ENCODE measurements at regions not wholly inside any gene's neighbourhood (a gene's known extent, or its start where the extent isn't known, plus 50 kb on each side); places are given as distances from the start of the nearest gene placed in this dataset.

DNA sequence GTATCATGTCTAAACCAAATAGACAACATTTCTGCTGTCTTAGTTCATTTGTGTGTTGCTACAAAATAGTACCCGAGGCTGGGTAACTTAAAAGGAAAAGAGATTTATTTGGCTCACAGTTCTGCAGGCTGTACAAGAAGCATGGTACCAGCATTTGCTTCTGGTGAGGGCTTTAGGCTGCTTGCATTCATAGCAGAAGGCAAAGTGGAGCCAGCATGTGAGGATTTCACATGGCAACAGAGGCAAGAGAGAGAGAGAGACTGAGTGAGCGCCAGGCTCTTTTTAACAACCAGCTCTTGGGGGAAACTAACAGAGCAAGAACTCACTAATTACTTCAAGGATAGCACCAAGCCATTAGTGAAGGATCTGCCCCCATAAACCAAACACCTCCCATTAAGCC lies 271.4 kb upstream of the SRRM4 start:
- no peak for DNase-seq

DNA sequence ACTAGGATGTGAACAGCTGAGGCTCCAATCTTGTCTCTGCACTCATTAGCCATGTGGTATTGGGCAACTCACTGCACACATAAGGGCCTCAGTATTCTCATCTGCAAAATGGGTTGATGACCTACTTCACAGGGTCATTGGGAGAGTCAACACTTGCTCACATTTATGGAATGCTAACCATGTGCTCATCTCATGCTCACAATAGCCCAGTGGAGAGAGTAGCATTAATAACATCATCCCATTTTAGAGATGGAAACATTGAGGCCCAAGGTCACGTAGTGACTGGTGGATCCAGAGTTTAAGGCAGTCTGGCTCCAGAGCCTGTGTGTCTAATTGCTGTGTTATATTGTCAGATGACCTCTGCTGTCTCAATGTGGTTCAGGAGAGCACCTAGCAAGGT lies 270.2 kb upstream of the SRRM4 start:
- no peak for DNase-seq

DNA sequence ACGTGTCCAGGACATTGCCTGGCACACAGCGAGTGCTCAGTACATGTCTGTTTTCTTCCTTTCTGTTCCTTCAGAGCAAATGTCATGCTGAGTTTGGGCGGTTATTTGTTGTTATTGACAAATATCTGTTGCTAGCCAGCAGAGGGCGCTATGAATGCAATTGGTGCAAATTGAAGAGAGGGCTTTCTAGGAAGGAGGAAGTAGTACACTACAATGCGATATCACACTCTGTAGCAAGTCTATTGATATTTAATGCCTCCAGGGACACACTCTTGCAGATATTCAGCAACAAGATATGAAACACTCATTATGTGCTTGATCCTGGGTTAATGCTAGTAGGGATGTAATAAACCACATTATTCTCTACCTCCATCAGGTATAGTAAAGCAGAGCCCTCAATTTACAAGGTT lies 267.3 kb upstream of the SRRM4 start:
- DNase-seq: no peak

DNA sequence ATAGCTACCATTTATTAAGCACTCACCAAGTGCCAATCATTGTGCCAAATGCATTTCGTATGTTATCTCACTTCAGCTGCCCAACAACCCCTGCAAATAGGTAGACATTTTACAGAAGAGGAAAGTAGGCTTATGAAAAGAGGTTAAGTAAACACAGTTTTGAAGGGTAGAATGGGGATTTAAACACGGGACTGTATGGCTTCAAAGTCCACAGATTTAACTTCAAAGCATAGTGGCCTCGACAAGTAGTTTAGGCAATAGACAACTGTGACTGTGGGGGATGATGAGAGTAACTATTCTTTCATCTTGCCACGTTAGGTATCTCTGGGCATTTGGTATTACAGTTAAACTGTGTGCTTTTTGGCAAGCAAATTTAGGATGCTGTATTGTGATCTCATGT lies 266.8 kb upstream of the SRRM4 start:
- DNase-seq: no peak

DNA sequence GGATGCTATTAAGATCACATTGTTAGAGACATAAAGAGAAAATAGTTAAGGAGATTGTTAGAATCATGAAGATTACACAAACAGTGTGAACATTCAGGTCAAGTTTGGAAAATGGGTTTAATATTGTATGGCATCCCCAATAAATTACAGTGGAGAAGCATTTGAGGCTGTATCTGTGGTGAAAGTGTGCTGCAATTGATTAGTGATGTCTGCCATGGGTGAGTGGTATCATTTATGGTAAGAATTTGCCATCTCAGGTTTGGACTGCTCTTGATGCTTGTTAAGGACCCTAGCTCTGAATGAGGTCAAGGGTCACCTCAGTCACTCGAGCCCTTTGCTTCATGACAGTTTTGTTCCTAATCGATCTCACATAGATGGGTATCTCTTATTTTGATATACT lies 265.7 kb upstream of the SRRM4 start:
- no peak for DNase-seq

DNA sequence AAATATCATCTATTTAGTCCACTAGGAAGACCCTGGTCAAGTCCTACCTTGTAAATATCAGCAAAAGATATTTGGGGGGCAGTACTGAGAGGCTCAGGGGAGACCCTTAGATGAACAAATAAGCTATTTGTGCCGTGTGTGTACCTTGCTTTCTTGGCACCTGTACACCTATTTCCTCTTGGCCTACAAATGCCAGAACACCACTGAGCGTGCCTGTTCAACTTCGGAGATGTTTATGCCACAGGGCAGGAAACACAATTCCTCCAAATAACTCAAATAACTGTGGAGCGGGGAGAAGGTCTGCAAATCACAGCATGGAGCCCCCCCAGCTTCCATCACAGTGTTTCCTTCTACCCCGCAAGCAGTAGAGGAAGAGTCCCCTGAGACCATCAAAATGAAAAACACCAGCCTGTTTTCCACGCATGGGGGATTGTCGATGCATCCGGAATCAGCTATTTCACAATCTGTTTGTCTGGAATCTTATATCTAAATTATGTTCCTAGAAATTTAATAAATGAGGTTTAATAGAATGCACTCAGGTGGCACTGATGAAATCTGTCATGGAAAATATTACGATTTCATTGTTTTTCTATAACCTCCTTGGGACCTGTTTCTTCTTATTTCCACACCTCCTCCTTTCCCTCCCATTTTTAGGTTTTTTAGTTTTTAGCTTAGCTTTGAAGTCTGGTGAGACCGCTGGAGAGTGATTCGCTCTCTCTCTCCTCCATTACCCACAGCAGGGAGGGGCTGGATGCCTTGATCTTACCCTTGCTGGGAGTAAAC lies 254.0 kb upstream of the SRRM4 start:
- DNase-seq: no peak

DNA sequence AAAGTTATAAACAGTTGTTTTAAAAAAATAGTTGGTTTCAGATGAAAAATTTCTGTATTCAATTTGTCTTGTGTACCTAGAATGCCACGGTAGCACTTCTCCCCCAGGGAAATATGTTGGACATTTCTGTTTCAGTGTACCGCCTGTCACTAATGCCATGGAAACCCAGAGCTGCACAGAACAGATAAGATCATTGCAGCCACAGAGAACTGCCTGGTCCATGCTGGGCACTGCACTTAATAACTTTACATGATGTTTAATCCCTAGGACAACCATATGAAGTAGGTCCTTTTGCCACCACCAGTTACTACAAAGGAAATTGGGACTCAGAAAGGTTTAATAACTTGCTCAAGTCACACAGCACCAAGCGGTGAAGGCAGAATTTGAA lies 253.4 kb upstream of the SRRM4 start:
- no peak for DNase-seq

DNA sequence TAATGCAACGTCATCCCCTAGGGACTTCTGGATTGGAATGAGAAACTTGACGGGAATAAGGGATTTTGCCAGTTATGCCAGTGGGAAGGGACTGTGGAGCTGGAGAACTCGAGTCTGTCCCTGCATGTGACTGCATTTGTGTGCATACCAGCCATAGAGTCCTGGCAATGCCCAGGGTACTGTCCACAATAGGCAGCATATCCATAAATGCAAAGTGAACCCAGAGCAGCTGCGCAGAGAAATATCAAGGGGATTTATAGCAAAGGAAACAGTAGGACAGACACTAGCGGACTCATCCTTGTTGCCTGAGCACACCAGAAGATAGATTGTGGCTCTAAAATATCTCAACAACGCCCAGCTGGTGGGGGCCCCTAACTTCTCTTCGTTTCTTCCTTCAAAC lies 247.1 kb upstream of the SRRM4 start:
- DNase-seq: no peak

DNA sequence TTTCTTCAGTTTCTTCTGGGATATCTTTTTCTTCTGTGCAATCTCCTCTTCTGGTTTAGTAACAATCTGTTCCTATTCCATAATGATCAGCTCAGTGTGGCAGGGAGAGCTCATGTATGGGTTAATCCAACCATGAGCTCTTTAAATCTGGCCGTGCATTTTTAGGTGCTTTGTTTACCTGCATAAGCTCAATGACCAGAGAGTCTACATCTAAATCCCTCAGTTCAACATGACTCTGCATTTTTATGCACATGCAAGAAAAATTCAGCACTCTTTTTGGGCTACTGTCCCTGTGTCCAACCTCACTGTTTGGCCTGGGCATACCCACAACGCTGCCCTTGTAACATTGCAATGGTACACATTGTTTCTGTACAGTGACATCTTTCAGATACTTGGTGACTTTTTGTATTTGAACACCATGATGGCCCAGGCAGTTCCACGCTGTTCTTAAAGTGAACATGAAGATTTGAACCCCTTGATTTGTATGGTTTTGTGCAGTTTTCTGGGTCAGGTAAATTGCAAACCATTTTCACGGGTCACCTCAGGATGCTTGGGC lies 243.3 kb upstream of the SRRM4 start:
- no peak for DNase-seq

DNA sequence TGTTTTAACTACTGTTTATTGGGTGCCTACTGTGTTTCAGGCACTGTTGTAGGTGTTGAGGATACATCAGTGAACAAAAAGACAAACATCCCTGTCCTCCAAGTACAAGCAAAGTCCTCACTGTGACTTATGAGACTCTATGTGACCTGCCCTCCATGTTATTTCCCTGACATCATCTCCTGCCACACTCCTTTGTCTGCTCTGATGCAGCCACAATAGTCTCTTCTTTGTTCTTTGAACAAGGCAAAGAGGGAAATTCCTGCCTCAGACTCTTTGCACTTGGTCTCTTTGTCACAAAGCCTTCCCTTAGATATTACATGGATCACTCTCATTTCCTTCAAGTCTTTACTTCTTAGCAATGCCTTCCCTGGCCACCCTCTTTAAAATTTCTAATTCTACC lies 240.1 kb upstream of the SRRM4 start:
- no peak for DNase-seq

DNA sequence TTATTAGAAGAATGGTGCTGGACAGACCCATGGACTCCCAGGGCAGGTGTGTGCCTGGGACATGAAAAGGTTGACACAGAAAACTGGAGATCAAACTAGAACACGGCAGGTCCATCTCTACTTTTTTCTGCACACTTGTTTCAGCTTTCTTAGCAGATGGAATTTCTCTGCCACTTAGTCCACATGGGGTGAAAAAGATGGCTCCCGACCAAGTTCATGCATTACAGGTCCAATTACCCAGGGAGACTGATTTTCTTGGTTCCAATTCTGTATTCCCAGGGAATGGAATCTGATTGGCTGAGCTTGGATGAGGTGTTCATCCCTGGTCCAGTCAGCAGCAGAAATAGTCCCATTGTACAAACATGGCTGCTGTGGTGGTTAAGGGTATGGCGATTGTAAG lies 238.9 kb upstream of the SRRM4 start:
- no peak for DNase-seq

DNA sequence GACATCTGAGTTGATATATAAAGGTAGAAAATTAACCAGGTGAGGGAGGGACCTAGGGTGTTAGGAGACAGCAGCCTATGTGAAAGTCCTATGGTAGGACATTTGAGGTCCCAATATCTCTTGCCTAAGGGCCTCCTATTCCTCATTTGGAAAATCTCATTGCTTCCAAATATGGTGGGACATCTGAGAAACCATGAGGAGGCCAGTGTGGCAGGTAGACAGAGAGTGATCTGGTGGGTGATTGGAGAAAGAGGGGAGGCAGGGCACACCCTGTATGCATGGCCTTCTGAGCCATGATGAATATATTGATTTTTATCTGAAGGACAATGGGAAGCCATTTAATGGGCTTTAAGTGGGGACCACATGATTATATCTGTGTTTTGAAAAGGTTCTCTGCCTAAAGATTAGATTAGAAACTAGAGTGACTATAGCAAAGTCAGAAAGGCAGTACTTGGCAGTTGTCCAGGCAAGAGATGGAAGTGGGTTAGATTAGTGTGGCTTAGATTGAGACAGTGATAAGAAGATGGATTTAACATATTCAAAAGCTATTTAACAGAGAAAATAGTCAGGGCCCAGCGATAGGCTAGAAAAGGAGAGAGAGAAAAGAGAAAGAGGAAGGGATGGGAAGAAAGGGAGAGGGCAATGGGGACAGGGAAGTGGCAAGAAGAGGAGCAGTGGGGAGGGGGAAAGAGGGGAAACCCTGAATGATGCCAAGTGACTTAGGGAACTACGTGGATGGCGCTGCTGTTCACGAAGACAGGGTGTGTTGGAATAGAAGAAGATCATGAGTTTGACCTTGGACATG lies 237.2 kb upstream of the SRRM4 start:
- no peak for DNase-seq

DNA sequence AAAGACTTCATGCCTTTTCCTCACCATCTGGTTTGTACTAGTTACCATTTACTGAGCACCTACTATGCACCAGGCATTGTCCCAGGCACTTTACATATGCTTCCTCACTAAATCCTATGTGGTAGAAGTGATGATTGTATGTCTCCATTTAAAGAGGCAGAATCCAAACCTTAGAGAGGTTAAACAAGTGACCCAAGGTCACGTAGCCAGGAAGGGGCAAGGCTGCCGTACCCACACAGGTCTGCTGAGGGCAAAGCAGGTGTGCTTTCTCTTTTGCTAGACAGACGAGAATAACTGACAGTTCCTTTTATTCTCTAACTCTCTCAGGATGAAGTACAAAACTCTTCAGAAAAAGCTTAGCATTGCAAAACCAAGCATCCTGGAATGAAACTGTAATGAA lies 235.2 kb upstream of the SRRM4 start:
- no peak for DNase-seq

DNA sequence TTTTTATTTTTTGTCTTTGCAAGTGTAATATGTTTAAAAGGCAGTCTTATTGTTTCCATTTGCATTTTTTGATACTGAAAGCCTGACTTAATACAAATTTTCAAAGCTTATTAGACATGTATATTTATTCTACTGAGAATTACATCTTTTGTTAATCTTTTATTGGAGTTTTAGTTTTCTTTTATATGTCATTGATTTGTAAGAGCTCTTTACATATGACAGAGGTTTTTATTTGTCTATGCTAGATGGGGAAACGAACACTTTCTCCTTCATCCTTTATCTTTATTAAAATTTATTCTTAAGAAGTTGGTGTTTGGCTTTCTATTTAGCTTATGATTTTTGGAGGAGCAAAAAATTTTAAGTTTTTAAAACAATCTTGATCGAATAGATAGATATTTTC lies 234.4 kb upstream of the SRRM4 start:
- no peak for DNase-seq

DNA sequence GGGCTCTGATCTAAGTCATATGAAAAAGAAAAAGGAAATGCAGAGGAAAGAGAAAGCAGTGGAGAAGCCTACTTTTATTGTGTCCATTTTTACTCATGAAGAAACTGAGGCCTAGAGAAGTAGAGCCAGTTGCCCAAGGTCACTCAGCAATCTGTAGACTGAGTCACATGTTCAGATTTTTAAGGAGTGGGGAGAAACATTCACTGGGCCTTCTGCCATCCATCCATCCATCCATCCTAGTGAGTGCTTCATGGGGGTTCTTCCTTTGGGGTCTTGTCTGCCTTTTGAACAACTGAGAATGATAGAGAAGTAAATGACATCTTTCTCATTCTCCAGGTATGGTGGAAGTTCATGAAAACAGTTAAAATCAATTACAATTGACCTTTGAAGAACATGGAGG lies 233.6 kb upstream of the SRRM4 start:
- no peak for DNase-seq

DNA sequence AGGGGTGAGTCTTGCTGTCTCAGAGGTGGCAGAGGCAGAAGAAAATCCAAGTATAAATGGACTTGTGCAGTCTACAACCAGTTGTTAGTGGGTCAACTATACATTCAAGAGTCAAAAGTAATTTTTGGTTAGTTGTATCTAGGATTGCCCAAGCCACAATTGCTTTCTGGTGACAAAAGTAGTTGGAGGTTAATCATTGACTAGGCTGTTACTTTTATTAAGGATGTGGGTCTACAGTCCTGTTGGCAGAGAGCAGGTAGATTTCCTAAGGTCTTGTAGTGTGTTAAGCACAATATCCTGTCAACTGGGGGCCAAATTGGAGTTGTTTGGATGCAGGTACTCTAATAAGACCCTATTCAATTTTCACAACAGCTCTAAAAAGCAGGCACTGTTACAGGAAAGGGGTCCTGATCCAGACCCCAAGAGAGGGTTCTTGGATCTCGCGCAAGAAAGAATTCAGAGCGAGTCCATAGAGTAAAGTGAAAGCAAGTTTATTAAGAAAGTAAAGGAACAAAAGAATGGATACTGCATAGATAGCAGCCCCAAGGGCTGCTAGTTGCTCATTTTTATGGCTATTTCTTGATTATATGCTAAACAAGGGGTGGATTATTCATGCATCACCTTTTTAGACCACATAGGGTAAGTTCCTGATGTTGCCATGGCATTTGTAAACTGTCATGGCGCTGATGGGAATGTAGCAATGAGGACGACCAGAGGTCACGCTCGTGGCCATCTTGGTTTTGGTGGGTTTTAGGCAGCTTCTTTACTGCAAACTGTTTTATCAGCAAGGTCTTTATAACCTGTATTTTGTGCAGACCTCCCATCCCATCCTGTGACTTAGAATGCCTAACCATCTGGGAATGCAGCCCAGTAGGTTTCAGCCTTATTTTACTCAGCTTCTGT lies 232.6 kb upstream of the SRRM4 start:
- DNase-seq: no peak

DNA sequence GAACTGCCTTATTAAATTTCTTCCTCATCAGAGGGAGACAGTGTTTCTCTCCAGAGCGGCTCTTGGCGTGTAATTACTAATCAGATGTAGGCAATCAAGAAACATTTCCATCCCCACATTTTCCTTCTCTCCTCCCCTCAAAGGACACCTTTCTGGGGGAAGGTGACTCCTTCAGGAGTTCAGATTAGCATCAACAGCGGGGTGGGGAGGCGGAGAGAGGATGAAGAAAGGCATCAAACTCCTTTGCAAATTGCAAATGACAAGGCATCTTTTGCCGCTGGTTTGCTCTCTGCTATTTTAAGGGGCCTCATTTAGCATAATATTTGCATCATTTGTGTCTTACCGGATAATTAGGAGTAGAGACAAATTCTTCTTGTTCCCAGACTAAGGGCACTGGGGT lies 231.7 kb upstream of the SRRM4 start:
- no peak for DNase-seq

DNA sequence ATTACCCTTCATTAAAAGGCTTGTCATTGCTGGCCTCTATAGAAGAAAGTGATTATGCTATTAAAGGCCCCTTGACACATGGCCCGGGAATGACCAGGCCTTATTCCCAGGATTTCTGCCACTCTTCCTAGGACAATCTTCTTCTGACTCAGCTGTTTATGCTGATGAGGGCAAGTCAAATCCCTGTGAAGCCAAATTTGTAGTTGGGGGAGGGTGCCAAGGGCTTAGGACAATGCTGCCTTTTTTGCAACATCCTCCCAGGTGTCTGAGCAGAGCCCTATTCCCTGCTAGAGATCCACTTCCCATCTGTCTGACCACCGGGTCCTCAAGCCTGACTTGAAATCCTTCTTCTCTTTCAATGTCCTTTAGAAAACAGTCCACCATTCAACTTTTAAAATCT lies 230.7 kb upstream of the SRRM4 start:
- no peak for DNase-seq

DNA sequence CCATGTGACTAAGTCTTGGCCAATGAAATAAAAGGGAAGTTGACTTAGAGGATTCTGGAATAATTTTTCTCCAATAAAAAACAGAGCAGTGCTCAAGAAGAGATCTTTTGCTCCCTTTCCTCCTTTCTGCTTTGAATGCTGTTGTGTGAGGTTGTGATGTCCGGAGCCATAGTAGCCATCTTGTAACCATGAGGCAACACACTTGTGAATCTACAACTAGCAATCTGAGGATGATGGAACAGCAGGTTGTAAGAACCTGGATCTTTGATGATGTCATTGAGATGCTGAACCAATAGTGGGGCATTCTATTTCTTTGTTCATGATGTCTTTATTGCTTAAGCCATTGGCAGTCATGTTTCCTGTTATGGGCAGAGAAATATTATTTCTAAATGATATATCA lies 230.0 kb upstream of the SRRM4 start:
- no peak for DNase-seq

DNA sequence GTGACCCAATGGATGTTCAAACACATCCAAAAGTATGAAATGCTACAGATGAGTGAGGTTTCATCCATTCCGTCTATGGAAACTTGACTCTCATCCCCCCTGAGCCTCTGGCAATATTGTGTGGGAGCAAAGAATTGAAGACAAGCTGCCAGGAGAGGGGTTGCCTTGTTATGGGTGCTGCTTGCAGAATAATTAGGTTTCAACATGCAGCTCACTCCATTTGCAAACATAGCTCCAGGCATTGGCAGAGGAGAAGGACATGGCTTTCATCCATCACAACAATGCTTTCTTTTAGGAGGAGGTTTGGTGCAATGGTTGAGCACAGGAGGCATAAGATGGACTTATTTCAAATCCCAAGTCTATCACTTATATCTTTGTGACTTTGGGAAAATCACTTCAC lies 220.7 kb upstream of the SRRM4 start:
- no peak for DNase-seq

DNA sequence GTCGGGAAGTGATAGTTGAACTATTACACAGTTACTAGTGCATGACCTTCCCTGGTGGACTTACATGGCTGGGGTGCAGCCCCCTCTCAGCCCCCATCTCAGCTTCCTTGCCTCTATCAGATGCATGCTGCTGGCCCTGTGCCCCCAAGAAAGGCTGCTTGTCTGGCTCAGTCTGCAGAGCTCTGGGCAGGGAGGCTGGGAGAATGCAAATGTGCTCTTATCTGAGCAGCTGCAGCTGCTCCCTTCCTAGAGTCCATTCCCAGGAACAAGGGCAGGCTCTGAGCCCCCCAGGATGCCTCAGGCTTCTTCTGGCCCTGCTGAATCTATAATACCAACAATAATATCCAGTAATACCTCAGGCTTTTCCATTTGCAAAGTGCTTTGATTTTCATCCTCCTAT lies 218.1 kb upstream of the SRRM4 start:
- no peak for DNase-seq

DNA sequence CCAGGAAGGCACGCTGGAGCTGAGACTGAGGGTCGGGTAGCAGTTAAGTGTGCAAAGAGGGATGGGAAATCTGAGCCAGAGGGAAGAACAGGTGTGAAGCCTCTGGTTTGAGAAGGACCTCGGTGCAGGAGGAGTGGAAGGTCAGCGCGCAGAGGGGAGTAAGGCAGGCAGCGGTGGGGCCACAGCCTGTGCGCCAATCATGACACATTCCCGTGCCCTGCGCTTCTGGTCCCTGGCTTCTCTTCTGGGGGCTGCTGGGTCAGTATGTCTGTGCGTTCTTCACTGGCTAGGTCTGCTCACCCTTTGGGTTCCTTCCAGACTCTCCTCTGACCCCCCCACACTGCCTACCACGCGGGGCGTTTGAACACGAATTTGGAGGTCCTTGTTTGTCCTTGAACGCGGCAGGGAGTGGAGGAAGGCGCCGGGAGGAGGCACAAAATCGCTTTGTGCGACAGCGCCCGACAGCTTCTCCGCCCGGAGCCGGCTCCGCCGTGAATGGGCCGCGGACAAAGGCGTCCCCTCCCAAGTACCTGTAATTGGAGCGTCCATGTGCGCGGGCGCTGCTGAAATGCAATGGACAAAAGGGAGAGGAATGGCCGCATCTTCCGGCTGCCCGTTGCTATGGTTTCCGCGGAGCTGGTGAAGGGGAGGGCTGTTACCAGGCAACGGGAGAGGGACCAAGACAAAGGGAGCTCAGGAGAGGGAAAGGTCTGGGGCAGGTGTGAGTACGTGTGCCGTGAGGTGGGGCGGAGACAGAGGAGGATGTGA lies 207.2 kb upstream of the SRRM4 start:
- DNase-seq: no peak
